HG02970 (cell line): ENCODE measurements at regions not wholly inside any gene's neighbourhood (a gene's known extent, or its start where the extent isn't known, plus 50 kb on each side); places are given as distances from the start of the nearest gene placed in this dataset.
"Not testable (repeated sequence)": the region's sequence is repeated elsewhere in the genome, so short reads cannot be mapped to it uniquely, and the experiment has no call there.

Source experiments
- ATAC-seq: cut with Tn5 transposase; IDR thresholded peaks from one replicate; pipeline ENCODE4 v1.9.1; 2021; ENCODE audit warnings: mild to moderate bottlenecking, moderate library complexity, moderate number of reproducible peaks; ENCODE audit not compliant: unreplicated experiment, low FRiP score

DNA sequence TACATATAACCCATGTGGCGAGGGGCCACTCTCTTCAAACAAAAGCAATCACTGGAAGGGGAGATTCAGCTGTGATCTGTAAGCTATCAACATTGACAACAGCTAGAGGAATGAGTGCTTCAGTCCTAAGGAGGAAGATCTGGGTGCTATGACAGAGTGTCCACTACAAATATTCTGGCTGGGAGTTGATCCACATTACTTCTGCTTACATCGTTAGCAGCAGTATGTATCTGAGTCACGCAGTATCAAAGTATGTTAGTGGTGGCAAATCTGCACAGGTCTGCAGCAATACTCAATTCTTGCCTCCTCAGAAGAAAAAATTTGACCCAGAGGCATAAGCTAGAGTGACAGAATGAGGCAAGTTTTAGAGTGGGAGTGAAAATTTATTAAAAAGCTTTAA, 267.0 kb downstream of the PTH2R start:
- ATAC-seq, result no peak

GRCh38 chr2:208674919-208675318, 268.3 kb downstream of the PTH2R start:
- no peak for ATAC-seq

- not testable (repeated sequence) for ATAC-seq
These were observed 279.3 kb downstream of the PTH2R start for GRCh38 chr2:208685929-208686328.

- no peak for ATAC-seq
These were observed 280.1 kb downstream of the PTH2R start for GRCh38 chr2:208686665-208687064.

DNA sequence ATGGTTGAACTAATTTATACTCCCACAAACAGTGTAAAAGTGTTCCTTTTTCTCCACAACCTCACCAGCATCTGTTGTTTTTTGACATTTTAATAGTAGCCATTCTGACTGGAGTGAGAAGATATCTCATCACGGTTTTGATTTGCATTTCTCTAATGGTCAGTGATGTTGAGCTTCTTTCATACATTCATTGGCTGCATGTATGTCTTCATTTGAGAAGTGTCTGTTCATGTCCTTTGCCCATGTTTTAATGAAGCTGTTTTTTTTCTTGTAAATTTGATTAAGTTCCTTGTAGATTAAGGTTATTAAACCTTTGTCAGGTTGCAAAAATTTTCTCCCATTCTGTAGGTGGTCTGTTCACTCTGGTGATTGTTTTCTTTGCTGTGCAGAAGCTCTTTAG, 281.1 kb downstream of the PTH2R start:
- not testable (repeated sequence) for ATAC-seq

DNA sequence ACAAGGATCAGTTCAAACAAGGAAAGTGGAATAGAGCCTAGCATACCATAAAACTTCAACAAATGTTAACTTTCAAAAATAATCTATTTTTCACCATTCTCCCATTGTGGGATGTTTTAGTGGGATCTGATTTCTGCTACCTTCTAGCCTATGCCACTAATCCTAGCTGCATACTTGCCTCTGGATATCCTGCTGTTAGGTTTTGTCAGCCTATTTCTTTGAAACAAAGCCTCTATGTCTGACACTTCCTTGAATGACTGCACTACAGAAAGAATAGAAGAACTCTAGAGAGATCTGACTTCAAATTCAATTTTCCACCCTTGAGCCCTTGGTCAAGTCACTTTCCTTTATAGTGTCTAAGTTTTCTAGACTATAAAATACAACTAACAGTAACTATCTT, 291.5 kb downstream of the PTH2R start:
- ATAC-seq, result no peak

GRCh38 chr2:208708486-208708885, 301.9 kb downstream of the PTH2R start:
- ATAC-seq, result no peak

- ATAC-seq, result no peak
These were observed 305.0 kb downstream of the PTH2R start for GRCh38 chr2:208711598-208711997.

GRCh38 chr2:208713066-208713745, 306.6 kb downstream of the PTH2R start:
- ATAC-seq, result no peak

GRCh38 chr2:208718828-208719227, 312.2 kb downstream of the PTH2R start:
- ATAC-seq, result no peak

DNA sequence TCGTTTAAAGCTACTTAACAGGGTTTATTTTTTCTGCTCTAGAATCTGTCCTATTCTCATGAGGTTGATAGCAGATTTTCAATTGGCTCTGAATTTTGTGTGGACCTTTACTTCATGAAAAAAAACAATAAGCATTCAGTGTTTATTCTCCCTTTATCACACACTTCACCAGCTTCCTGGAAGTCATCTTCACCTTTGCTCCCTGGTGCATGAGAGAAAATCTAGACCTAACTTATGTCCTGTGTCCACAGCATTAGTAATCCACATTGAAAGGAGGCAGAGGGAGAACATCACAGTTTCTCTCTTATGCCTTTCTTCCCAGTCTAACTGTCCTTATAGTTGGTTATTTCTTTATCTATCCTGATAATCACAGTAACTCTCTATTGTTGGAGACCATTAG, 316.1 kb downstream of the PTH2R start:
- no peak for ATAC-seq

GRCh38 chr2:208725280-208725679, 318.7 kb downstream of the PTH2R start:
- ATAC-seq, result no peak

DNA sequence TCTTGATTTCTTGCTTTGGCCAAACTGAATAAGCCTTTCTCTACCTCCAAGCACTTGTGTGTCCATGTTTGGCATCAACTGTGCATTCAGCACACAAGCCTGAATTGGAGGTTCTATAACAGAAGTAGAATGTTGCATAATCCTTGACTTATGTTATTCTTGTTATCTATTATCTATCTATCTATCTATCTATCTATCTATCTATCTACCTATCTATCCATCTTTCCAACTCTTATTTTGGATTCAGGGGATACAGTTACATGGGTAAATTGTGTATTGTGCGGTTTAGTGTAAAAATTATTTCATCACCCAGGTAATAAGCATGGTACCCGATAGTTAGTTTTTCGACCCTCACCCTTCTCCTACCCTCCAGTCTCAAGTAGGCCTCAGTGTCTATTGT, 319.6 kb downstream of the PTH2R start:
- no peak for ATAC-seq

GRCh38 chr2:208751663-208752415, 345.2 kb downstream of the PTH2R start:
- not testable (repeated sequence) for ATAC-seq

DNA sequence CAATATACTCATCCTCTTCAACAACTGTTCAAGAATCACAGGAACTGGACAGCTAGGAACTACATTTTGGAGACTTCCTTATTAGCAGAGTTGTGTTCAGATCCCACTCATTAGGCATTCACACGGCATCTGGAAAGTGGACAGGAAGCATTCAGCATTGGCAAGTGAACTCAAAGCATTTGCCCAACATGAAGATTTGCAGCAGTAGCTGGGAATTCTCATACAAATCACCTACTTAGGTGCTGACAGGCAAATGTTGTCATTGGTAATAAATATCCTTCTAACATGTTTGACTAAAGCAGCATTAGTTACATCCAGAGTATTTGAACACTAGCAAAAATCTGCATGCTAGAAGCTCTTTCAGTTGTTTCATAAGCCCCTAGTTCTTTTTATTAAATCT, 350.8 kb downstream of the PTH2R start:
- ATAC-seq, result no peak

DNA sequence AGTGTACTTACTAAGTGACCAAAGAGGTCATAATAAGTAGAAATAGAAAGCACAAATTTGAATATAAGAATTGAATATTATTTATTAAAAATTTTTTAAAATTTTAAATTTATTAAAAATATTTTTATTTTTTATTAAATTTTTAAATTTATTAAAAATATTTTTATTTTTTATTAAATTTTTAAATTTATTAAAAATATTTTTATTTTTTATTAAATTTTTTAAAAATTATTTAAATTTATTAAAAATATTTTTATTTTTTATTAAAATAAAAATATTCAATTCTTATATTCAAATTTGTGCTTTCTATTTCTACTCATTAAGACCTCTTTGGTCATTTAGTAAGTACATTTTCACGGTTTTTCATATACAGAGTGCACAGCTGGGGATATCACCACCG, 366.5 kb downstream of the PTH2R start:
- not testable (repeated sequence) for ATAC-seq

- no peak for ATAC-seq
These were observed 374.6 kb downstream of the PTH2R start for GRCh38 chr2:208781166-208781565.

DNA sequence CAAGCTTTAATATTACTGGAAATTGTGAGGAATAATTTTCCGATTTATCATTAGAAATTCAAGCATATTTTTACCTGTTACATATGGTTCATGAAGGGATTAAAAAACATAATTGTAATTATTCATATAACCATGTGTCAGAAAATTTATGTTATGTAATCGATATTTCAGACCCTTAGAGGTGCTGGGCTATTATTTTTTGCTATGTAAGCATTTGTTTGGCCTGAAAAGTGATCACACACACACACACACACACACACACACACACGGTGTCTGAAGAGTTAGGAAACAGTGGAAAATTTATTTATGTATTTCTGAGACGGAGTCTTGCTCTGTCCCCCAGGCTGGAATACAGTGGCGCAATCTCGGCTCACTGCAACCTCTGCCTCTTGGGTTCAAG, 375.5 kb downstream of the PTH2R start:
- ATAC-seq, result no peak

DNA sequence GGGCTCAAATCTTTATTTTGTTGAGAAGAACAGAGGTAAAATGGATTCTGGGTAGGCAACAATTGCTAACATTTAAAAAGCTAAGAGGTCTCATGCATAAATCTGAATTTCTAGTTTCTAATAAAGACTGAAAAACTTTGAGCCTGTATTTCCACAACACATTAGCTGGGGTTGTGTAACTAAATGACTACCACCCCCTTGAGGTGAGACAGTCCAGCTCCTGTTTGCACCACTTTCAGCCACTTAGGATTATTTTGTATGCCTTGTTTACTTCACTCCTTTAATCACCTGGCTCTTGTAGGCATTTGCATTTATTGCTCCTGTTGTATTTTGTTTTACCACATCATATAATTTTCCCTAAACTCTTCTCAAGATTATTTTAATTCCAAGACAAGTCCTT, 376.6 kb downstream of the PTH2R start:
- ATAC-seq, result no peak

DNA sequence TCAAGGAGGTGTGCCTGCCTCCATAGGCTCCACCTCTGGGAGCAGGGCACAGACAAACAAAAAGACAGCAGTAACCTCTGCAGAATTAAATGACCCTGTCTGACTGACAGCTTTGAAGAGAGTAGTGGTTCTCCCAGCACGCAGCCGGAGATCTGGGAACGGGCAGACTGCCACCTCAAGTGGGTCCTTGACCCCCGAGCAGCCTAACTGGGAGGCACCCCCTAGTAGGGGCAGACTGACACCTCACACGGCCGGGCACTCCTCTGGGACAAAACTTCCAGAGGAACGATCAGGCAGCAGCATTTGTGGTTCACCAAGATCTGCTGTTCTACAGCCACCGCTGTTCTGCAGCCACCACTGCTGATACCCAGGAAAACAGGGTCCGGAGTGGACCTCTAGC, 378.2 kb downstream of the PTH2R start:
- not testable (repeated sequence) for ATAC-seq

DNA sequence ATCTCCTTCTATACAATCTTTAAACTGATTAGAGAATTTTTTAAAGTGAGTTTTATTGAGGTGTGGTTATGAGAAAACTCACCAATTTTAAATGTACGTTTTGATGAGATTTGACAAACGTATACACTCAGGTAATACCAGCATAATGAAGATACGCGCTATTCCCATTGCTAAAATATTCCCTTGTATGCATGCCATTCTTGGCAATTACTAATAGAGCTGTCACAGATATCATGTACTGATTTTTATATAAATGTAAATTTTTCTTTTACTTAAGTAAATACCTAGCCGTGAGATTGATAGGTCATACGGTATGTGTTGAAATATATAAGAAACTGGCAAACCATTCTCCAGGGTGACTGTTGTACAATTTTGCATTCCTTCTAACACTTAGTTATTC, 384.7 kb downstream of the PTH2R start:
- no peak for ATAC-seq

DNA sequence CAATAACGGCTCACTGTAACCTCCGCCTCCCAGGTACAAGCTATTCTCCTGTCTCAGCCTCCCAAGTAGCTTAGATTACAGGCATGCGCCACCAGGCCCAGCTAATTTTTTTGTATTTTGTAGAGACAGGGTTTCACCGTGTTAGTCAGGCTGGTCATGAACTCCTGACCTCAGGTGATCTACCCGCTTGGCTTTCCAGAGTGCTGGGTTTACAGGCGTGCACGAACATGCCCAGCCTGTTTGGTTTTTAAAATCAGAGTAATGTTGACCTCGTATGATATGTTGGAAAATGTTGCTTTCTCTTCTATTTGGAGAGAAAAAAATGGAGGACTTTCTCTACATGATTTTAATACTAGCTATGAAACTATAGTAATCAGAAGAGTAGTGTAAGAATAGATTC, 386.2 kb downstream of the PTH2R start:
- ATAC-seq, result no peak
